ENCODE measurements at regions not wholly inside any gene's neighbourhood (a gene's known extent, or its start where the extent isn't known, plus 50 kb on each side); places are given as distances from the start of the nearest gene placed in this dataset.

GRCh38 chr2:183375821-183376220 lies 251.6 kb downstream of the NUP35 start:
- DNase-seq (ENCODE audit: low spot score), result no peak
- TF ChIP-seq, protein P1, sequence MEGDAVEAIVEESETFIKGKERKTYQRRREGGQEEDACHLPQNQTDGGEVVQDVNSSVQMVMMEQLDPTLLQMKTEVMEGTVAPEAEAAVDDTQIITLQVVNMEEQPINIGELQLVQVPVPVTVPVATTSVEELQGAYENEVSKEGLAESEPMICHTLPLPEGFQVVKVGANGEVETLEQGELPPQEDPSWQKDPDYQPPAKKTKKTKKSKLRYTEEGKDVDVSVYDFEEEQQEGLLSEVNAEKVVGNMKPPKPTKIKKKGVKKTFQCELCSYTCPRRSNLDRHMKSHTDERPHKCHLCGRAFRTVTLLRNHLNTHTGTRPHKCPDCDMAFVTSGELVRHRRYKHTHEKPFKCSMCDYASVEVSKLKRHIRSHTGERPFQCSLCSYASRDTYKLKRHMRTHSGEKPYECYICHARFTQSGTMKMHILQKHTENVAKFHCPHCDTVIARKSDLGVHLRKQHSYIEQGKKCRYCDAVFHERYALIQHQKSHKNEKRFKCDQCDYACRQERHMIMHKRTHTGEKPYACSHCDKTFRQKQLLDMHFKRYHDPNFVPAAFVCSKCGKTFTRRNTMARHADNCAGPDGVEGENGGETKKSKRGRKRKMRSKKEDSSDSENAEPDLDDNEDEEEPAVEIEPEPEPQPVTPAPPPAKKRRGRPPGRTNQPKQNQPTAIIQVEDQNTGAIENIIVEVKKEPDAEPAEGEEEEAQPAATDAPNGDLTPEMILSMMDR (IDR thresholded peaks at IDR 0.05; ENCODE audit: extremely low read depth, insufficient read depth, missing control alignments), result no peak
- in situ Hi-C loops (cut with MboI; ENCODE audit: low pct_unique_long_range_greater_than_20kb, low sequenced_read_pairs, unreplicated experiment), result no loop called here

GRCh38 chr2:183383854-183384253 lies 259.6 kb downstream of the NUP35 start:
- no peak for DNase-seq (ENCODE audit: low spot score)
- in situ Hi-C loops (cut with MboI; ENCODE audit: low pct_unique_long_range_greater_than_20kb, low sequenced_read_pairs, unreplicated experiment), result no loop called here
- TF ChIP-seq, protein P1 (IDR thresholded peaks at IDR 0.05; ENCODE audit: extremely low read depth, insufficient read depth, missing control alignments), result no peak

GRCh38 chr2:183389546-183390080 lies 265.4 kb downstream of the NUP35 start:
- TF ChIP-seq, protein P1 (IDR thresholded peaks at IDR 0.05; ENCODE audit: extremely low read depth, insufficient read depth, missing control alignments), result no peak
- DNase-seq (ENCODE audit: low spot score), result no peak
- in situ Hi-C loops (cut with MboI; ENCODE audit: low pct_unique_long_range_greater_than_20kb, low sequenced_read_pairs, unreplicated experiment), result no loop called here

DNA sequence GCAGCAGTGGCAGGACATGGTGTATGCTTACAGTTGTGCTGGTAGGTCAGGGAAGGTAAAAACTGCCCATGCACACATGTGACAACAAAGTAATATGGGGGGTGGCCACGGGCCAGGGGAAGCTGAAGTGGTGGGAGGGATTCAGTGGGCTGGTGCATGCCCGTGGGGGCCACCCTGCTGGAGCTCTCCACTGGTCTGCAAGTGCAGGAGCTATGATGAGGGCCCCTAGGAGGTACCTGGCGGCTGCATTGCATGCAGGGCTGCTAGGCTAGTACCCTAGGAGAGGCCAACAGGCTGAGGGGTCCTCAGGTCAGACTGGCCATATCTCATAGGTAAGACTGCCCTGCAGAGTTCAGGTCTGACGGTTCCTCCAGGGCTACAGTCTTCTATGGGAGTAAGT lies 265.9 kb downstream of the NUP35 start:
- DNase-seq (ENCODE audit: low spot score), result no peak
- TF ChIP-seq, protein P1 (IDR thresholded peaks at IDR 0.05; ENCODE audit: extremely low read depth, insufficient read depth, missing control alignments), result no peak
- in situ Hi-C loops (cut with MboI; ENCODE audit: low pct_unique_long_range_greater_than_20kb, low sequenced_read_pairs, unreplicated experiment), result no loop called here

DNA sequence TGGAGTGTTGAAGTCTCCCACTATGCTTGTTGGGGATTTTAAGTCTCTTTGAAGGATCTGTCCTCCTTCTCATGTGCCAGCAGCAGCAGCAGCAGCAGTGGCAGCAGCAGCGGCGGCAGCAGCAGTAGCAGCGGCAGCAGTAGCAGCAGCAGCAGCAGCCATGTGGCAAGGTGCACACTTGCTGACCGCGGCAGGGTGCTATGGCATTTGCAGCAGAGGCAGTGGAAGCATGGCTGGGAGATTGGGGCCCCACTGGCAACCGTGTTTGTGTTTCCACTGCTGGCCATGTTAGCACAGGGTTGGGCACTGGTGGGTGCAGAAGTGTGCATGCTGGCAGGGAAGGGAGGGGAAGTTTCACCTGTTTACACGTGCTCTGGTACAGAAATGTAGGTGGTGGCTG lies 280.1 kb downstream of the NUP35 start:
- in situ Hi-C loops (cut with MboI; ENCODE audit: low pct_unique_long_range_greater_than_20kb, low sequenced_read_pairs, unreplicated experiment), result no loop called here
- no peak for DNase-seq (ENCODE audit: low spot score)
- TF ChIP-seq, protein P1 (IDR thresholded peaks at IDR 0.05; ENCODE audit: extremely low read depth, insufficient read depth, missing control alignments), result no peak

GRCh38 chr2:183408562-183408961 lies 284.3 kb downstream of the NUP35 start:
- DNase-seq (ENCODE audit: low spot score), result no peak
- TF ChIP-seq, protein P1 (IDR thresholded peaks at IDR 0.05; ENCODE audit: extremely low read depth, insufficient read depth, missing control alignments), result no peak
- in situ Hi-C loops (cut with MboI; ENCODE audit: low pct_unique_long_range_greater_than_20kb, low sequenced_read_pairs, unreplicated experiment), result no loop called here

- in situ Hi-C loops (cut with MboI; ENCODE audit: low pct_unique_long_range_greater_than_20kb, low sequenced_read_pairs, unreplicated experiment), result no loop called here
- TF ChIP-seq, protein P1 (IDR thresholded peaks at IDR 0.05; ENCODE audit: extremely low read depth, insufficient read depth, missing control alignments), result no peak
- no peak for DNase-seq (ENCODE audit: low spot score)
Observed at GRCh38 chr2:183409662-183410061, 285.4 kb downstream of the NUP35 start.
